ENCODE measurements at regions not wholly inside any gene's neighbourhood (a gene's known extent, or its start where the extent isn't known, plus 50 kb on each side); places are given as distances from the start of the nearest gene placed in this dataset.

- no peak for TF ChIP-seq CTCF (IDR thresholded peaks at IDR 0.05)
- TF ChIP-seq POLR2A (IDR thresholded peaks at IDR 0.05) = no peak
These were observed 123.2 kb upstream of the MAP1LC3B2 start for GRCh38 chr12:116435984-116436383.

All from breast epithelium (tissue), 3 donors.